Effector memory CD4-positive, alpha-beta T cell (primary cell): ENCODE measurements at regions not wholly inside any gene's neighbourhood (a gene's known extent, or its start where the extent isn't known, plus 50 kb on each side); places are given as distances from the start of the nearest gene placed in this dataset.

Experiments used
- DNase-seq, 3 donors: peaks; one replicate each; pipeline ENCODE4 v3.0.0-alpha.2; 2020
- H3K27ac ChIP-seq: 2 replicates; pipeline ENCODE4 v1.7.0; 2013; ENCODE audit warnings: mild to moderate bottlenecking, low read length, moderate library complexity; ENCODE audit not compliant: insufficient read depth, poor library complexity, severe bottlenecking
- H3K27me3 ChIP-seq: replicated peaks from 2 replicates; pipeline ENCODE4 v1.7.0; 2013; ENCODE audit warnings: mild to moderate bottlenecking, low read length; ENCODE audit not compliant: insufficient read depth, control insufficient read depth, poor library complexity, severe bottlenecking
- H3K36me3 ChIP-seq: 2 replicates; pipeline ENCODE4 v1.7.0; 2013; ENCODE audit warnings: mild to moderate bottlenecking, low read length, moderate library complexity; ENCODE audit not compliant: control insufficient read depth, insufficient read depth
- H3K4me1 ChIP-seq: 2 replicates; pipeline ENCODE4 v1.7.0; 2013; ENCODE audit warnings: low read length, mild to moderate bottlenecking; ENCODE audit not compliant: control insufficient read depth, insufficient read depth, poor library complexity, severe bottlenecking
- H3K4me3 ChIP-seq: 2 replicates; pipeline ENCODE4 v1.7.0; 2013; ENCODE audit warnings: low read length, low read depth, mild to moderate bottlenecking; ENCODE audit not compliant: insufficient read depth, poor library complexity, severe bottlenecking
- H3K9me3 ChIP-seq: 2 replicates; pipeline ENCODE4 v1.7.0; 2013; ENCODE audit warnings: mild to moderate bottlenecking, low read length, moderate library complexity; ENCODE audit not compliant: control insufficient read depth

DNA sequence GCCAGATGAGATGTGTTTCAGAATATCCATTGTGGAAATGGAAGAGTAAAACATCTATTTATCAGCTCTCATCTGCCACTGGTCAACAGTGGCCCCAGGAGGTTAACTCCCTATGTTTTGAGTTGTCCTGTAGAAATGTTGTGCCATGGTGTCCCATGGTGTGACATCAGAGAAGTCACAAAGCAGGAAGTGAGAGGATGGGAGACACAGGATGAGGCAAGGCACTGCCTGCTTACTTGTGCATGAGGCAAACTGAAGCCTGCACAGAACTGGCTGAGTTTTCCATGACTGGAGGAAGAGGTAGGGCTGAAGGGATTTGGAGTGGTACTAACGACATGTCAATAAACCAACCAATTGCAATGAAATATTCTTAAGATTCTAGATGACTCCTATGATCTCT lies 131.5 kb upstream of the ZNF644 start:
- H3K4me3 ChIP-seq, result no peak overlapping the region
- no peak overlapping the region for H3K27ac ChIP-seq
- no peaks in the 10 kb centered on the region for H3K36me3 ChIP-seq
- no peaks in the 10 kb centered on the region for H3K9me3 ChIP-seq
- H3K27me3 ChIP-seq, result no peaks in the 10 kb centered on the region
- DNase-seq, result no peak
- no peaks in the 10 kb centered on the region for H3K4me1 ChIP-seq

GRCh38 chr1:91152331-91152730 lies 130.5 kb upstream of the ZNF644 start:
- Histone ChIP-seq H3K27me3 (no peaks in the 10 kb centered on the region), H3K36me3 (no peaks in the 10 kb centered on the region), H3K9me3 (no peaks in the 10 kb centered on the region), H3K27ac (no peak overlapping the region), H3K4me3 (no peak overlapping the region), H3K4me1 (no peaks in the 10 kb centered on the region)
- no peak for DNase-seq

DNA sequence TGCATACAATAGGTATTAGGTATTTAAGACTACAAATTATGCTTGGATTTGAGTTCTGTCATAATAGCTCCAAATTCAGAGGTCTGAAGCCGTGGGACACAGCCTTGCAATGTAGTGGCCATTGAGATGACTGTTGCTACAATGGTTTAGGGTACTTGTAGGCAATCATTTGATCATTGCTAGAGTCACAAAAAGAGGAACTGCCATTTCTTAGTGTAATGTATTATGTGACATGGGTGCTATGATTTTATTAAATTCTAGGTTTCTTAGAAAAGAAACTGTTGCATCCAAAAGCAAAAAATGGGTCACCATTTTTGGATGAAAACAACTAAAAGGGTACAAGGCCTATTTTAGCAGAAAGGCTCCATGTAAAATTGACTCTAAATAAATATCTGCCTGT lies 129.9 kb upstream of the ZNF644 start:
- no peak for DNase-seq
- no peaks in the 10 kb centered on the region for H3K36me3 ChIP-seq
- H3K27ac ChIP-seq, result no peak overlapping the region
- H3K9me3 ChIP-seq, result no peaks in the 10 kb centered on the region
- H3K4me1 ChIP-seq, result no peaks in the 10 kb centered on the region
- no peaks in the 10 kb centered on the region for H3K27me3 ChIP-seq
- H3K4me3 ChIP-seq, result no peak overlapping the region

DNA sequence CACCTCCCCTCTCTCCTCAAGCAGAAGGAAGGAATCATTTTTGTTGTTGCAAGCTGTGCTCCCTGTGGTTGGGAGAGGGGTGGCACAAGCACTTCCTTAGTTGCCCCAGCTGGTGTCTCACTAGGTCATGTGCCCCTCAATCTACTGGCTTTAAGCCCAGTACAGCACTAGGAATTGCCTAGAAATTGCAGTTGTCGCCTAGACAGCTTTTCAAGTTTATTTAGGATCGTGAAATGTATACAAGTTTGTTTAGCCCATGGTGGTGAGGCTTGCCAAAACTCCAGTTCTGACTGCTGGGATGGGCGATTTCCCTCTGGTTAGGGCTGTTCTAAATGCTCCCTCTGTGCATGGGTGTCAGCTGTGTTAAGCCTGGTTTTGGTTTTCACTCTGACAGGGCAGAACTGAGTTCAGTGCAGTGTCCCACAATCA lies 126.8 kb upstream of the ZNF644 start:
- no peaks in the 10 kb centered on the region for H3K27me3 ChIP-seq

DNA sequence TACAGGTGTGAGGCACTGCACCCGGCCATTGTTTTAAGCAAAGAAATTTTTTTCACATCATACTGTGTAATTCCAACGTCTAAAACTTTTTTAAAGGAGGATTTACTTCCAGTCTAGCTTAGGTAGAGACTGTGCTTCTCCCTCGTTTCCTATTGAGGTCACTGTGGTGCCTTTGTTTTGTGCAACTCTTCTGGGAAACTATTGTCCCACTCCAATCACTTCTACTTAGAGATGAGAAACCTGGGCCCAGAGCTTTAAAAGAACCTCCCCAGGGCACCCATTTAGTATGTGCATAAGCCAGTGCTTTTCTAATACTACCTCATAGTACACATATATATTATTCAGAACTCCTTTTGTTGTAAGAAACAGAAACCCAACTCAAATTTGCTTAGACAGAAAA lies 120.0 kb upstream of the ZNF644 start:
- Histone ChIP-seq H3K4me1 (no peaks in the 10 kb centered on the region), H3K27me3 (no peaks in the 10 kb centered on the region), H3K27ac (no peak overlapping the region), H3K36me3 (no peaks in the 10 kb centered on the region), H3K4me3 (no peak overlapping the region), H3K9me3 (no peaks in the 10 kb centered on the region)
- DNase-seq, result no peak

More for the DNA sequence above, 126.8 kb upstream of the ZNF644 start:
- H3K4me1 ChIP-seq, result no peaks in the 10 kb centered on the region
- H3K27ac ChIP-seq, result no peak overlapping the region
- no peak overlapping the region for H3K4me3 ChIP-seq
- H3K9me3 ChIP-seq, result no peaks in the 10 kb centered on the region
- H3K36me3 ChIP-seq, result no peaks in the 10 kb centered on the region
- no peak for DNase-seq

DNA sequence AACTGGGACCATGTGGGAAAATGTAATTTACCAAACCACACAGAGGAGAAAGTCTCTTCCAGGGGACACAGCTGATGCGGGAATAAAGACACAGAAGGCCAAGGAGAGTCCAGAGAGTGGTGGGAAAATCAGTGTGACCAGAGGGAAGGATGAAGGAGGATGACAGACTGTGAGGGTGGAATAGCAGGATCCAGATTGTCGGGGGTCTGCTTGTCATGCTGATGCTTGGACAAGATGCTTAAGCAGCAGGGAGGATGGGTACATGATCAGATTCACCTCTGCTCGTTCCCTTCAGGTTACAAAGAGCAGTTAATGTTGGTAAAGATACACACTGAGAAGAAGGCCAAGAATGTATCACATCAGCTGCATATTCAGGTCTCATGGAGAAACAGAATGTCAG lies 117.1 kb upstream of the ZNF644 start:
- Histone ChIP-seq H3K4me1 (no peaks in the 10 kb centered on the region), H3K27ac (no peak overlapping the region), H3K4me3 (no peak overlapping the region), H3K27me3 (no peaks in the 10 kb centered on the region), H3K36me3 (no peaks in the 10 kb centered on the region), H3K9me3 (no peaks in the 10 kb centered on the region)
- DNase-seq, result no peak

DNA sequence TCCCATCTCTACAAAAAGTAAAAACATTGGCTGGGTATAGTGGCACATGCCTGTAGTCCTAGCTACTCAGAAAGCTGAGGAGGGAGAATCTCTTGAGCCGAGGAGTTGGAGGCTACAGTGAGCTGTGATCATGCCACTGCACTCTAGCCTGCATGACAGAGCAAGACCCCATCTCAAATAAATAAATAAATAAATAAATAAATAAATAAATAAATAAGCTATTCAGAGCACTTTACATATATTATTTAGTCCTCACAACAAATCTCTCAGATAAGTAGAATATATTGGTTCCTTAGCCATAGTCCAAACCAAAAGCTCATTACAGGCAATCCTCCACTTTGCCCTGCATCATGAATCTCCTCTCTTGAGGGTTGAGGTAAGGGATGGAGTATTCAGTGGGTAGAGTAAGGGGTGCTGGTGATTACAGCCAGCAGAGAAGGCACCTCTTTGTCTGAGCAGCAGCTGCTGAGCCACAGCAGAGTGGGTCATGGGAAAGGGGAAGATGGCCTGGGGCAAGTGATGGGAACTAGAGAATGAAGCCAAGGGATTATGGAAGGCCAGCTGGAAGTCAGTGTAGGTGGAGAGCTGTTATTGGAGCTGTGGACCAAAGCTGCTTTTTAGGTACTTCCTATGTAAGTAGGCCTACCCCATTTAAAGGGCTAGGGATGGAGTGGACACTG lies 115.5 kb upstream of the ZNF644 start:
- Histone ChIP-seq H3K36me3 (no peaks in the 10 kb centered on the region), H3K27ac (no peak overlapping the region), H3K9me3 (no peaks in the 10 kb centered on the region), H3K4me1 (no peaks in the 10 kb centered on the region), H3K4me3 (no peak overlapping the region), H3K27me3 (no peaks in the 10 kb centered on the region)
- no peak for DNase-seq

DNA sequence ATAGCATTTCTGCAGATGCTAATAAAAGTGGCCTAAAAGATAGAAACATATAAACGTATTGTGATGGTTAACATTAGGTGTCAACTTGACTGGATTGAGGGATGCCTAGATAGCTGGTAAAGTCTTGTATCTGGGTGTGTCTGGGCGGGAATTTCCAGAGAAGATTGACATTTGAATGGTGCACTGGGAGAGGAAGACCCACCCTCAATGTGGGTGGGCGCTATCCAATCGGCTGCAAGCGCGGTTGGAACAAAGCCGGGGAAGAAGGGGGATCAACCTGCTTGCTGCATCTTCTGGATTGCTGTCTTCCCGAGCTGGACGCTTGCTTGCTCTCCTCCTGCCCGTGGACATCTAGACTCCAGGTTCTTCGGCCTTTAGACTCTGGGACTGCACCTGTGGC lies 114.0 kb upstream of the ZNF644 start:
- H3K36me3 ChIP-seq, result no peaks in the 10 kb centered on the region
- H3K9me3 ChIP-seq, result no peaks in the 10 kb centered on the region
- no peak overlapping the region for H3K4me3 ChIP-seq
- no peaks in the 10 kb centered on the region for H3K4me1 ChIP-seq
- H3K27me3 ChIP-seq, result no peaks in the 10 kb centered on the region
- H3K27ac ChIP-seq, result no peak overlapping the region
- DNase-seq, result no peak

DNA sequence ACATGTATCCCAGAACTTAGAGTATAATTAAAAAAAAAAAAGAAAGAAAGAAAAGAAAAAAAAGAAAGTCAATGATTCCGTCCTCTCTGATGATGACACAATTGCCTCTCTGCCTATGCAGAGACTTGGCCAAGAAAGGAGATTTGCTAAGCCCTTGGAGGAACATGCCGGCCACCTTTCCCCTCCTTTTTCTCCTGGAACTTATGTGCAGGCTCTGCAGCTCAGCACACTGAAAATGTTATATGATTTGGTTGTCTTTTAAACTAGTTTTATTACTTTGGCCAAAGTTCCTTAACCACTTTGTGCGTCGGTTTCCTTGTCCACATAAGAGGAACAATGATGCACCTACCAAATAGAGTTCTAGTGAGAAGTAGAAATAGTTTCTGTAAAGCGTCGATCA lies 111.4 kb upstream of the ZNF644 start:
- H3K4me3 ChIP-seq, result no peak overlapping the region
- no peak overlapping the region for H3K27ac ChIP-seq
- H3K9me3 ChIP-seq, result no peaks in the 10 kb centered on the region
- H3K27me3 ChIP-seq, result no peaks in the 10 kb centered on the region
- no peaks in the 10 kb centered on the region for H3K4me1 ChIP-seq
- H3K36me3 ChIP-seq, result no peaks in the 10 kb centered on the region
- DNase-seq, result no peak

- H3K36me3 ChIP-seq, result no peaks in the 10 kb centered on the region
- H3K4me3 ChIP-seq, result no peak overlapping the region
- no peak for DNase-seq
- no peaks in the 10 kb centered on the region for H3K9me3 ChIP-seq
- no peaks in the 10 kb centered on the region for H3K4me1 ChIP-seq
- H3K27me3 ChIP-seq, result no peaks in the 10 kb centered on the region
- no peak overlapping the region for H3K27ac ChIP-seq
Observed at GRCh38 chr1:91130256-91130985, 108.6 kb upstream of the ZNF644 start.
